M059J (cell line): ENCODE measurements at regions not wholly inside any gene's neighbourhood (a gene's known extent, or its start where the extent isn't known, plus 50 kb on each side); places are given as distances from the start of the nearest gene placed in this dataset.
A peak's percentile ranks its signal among the peaks of the same experiment; 100 is the strongest.
"Not testable (repeated sequence)": the region's sequence is repeated elsewhere in the genome, so short reads cannot be mapped to it uniquely, and the experiment has no call there.

ENCODE experiments used
- DNase-seq: peaks from one replicate; pipeline ENCODE4 v3.0.0-alpha.2; 2012; ENCODE audit warnings: low read depth

- DNase-seq: no peak
These were observed 91.4 kb upstream of the AFDN start for GRCh38 chr6:167735084-167735950.

- DNase-seq: no peak
These were observed 90.8 kb upstream of the AFDN start for GRCh38 chr6:167735951-167736288.

DNA sequence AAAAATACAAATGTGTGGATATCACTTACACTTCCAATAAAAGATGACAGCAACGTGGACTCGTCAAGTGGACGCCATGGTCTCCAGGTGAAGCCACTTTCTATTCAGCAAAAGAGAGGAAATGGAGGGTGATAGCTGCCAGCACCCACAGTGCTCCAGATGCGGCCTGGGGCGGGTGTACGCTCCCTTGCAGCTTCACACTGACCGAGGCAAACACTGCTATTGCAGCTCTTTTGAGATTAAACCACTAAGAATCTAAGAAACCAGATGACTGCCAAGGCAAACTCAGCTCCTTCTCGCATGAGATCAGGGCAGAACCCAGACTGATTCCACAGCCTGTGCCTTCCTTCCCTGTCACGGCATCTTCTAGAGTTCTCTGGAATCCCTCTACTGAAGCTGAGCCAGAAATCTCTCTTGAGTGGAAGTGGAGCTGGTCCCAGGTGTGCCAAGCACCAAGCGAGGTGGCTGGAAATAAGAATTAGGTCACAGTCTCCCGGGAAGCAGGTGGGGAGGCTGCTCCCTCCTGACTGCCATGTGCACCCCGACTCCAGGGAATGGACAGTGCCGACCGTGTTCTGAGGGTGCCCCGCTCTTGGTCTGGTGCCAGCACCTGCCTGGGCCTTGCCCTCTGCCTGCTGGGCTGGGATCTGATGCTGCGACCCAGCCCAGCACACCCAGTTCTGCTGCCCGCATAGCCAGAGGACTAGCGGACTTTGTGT, 90.1 kb upstream of the AFDN start:
- no peak for DNase-seq

GRCh38 chr6:167737205-167737830, 89.4 kb upstream of the AFDN start:
- no peak for DNase-seq

DNA sequence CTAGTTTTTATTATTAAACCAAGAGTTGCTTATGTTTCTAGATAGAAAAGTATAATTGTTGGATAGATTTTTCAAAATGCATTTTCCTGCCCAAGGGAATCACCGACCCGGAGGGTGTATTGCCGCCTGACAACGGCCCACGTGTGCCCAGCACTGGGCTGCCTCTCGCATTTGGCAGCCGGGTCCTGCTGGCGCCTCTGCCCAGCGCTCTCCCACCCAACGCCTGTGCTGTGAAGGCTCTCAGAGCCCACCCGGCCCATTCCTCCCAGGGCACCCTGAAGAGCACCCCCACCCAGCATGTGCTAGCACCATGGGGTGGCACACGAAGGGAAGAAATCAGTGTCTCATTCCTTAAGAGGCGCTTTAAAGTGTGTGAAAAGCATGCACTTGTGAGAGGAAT, 88.3 kb upstream of the AFDN start:
- DNase-seq: no peak

- no peak for DNase-seq
These were observed 86.8 kb upstream of the AFDN start for GRCh38 chr6:167739721-167740475.

GRCh38 chr6:167742719-167743303, 83.9 kb upstream of the AFDN start:
- DNase-seq: peak; percentile 9

- DNase-seq: no peak
These were observed 81.7 kb upstream of the AFDN start for GRCh38 chr6:167744681-167745669.

DNA sequence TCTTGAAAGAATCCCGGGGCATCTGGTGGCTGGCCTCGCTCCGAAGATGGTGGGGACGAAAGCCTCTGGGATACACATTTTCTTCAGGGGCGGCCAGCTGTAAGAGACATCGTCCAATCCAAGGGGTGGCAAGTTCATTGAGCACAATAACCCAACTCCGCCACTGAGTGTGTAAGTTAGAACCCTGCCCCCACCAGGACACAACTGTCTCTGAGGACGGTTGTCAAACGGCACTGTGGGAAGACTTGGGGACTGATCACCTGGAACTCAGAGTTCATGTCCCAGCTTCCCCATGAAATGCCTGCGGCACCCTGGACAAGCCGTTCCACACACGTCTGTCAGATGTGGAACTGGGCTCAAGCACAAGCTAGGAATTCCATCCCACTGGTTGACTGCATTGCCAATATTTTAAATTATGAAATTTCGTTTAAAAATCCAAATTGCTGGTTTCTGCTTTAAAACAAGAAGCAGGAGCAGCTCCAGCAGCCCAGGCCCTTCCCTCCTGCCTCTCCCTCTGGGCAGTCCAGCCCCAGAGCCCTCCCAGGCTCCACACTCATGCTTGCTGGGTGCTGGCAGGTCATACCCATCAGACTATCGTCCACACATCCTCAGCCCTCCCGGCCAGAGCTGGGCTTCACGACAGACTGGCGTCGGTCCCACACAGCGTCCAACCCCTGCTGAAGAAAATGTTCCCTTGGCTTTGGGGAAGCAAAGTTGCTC, 80.9 kb upstream of the AFDN start:
- no peak for DNase-seq

GRCh38 chr6:167746390-167746907, 80.3 kb upstream of the AFDN start:
- no peak for DNase-seq

- no peak for DNase-seq
These were observed 79.7 kb upstream of the AFDN start for GRCh38 chr6:167746975-167747374.

DNA sequence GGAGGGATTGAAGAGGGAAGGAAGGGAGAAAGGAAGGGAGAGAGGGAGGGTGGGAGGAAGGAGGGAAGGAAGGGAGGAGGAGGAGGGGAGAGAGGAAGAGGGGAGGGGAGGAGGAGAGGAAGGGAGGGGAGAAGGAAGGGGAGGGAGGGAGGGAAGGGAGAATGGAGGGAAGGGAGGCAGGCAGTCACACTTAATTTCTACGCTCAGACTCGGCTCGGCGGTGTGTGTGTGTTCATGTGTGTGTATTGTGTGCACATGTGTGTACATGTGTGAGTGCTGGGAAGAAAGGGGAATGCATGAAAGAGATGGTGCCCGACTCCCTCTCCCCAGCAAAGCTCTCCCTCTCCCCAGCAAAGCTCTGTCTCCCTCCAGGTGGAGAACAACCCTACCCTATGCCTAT, 79.1 kb upstream of the AFDN start:
- no peak for DNase-seq

DNA sequence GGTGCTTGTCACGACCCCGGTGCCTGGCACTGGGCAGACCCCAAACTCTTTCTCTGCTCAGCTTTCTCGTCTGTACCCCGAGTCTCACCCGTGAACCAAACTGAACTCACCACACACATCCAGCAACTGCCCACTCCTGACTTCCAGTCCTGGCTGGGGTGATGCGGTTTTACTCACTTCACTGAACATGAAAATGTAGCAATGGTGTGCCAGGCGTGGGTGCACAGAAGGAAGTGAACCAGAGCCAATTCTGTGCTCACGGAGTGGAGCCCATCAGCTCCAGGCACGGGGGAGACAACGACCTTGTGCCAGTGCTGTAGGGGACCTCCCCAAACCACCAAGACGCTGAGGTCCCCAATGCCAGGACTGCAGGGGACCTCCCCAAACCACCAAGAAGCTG, 78.7 kb upstream of the AFDN start:
- no peak for DNase-seq

DNA sequence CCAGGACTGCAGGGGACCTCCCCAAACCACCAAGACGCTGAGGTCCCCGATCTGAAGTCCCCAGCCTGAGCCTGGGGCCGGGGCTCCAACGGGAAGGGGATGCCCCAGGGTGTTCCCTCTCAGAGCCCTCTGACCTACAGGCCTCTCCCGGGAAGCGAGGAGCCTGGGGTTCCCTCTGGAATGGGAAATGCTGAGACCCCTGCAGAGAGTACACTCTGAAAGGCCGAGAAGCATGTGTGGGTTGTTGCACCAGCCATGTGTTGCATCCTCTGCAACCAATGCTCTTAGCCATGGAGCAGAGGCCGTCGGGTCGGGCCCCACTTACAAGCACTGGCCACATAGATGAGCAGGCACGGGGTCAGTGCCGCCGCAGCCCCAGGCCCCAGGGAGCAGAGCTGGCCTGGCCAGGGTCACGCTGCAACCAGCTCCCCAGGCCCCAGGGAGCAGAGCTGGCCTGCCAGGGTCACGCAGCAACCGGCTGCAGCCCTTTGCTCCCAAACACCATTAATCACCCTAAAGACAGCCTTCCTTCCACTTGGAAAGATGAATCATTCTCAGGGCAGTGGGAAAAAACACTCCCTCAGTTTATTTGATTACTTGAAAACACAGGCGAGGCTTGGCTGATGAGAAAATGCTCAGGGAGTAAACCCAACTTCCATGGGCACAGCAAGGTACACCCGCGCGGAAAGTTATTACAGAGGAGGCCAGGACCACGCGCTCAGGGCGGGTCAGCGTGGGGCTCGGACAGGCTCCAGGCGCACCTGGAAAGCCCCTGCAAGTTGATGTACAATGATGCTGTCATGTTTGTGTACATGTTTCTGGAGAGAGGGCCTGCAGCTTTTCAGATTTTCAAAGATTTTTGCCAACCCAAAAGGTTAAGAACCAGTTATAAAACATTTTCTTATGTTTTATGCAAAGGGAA, 78.0 kb upstream of the AFDN start:
- DNase-seq: no peak

GRCh38 chr6:167750956-167751358, 75.8 kb upstream of the AFDN start:
- no peak for DNase-seq

- no peak for DNase-seq
These were observed 75.1 kb upstream of the AFDN start for GRCh38 chr6:167751579-167752115.

DNA sequence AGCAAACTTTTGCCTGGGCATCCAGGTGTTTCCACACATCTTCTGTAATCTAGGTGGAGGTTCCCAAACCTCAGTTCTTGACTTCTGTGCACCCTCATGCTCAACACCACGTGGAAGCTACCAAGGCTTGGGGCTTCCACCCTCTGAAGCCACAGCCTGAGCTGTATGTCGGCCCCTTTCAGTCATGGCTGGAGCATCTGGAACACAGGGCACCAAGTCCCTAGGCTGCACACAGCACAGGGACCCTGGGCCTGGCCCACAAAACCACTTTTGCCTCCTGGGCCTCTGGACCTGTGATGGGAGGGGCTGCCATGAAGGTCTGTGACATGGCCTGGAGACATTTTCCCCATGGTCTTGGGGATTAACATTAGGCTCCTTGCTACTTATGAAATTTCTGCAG, 73.4 kb upstream of the AFDN start:
- not testable (repeated sequence) for DNase-seq

GRCh38 chr6:167754691-167755090, 72.0 kb upstream of the AFDN start:
- no peak for DNase-seq
